H1 (cell line): ENCODE measurements at regions not wholly inside any gene's neighbourhood (a gene's known extent, or its start where the extent isn't known, plus 50 kb on each side); places are given as distances from the start of the nearest gene placed in this dataset.

Experiments
- CTCF ChIA-PET: fragments of 300-600 bp; sonication (Branson Sonifier 250); formaldehyde crosslinking; loops from one replicate; lab custom pipeline; 2021; ENCODE audit not compliant: partially characterized antibody; lab: Charles Lee
- POLR2A ChIA-PET: fragments of 300-600 bp; sonication (Branson Sonifier 250); formaldehyde crosslinking; loops from one replicate; lab custom pipeline; 2021; ENCODE audit warnings: inconsistent platforms; ENCODE audit not compliant: partially characterized antibody; lab: Charles Lee
- DNase-seq, 2 experiments: peaks; one replicate each; pipeline versions ENCODE4 v3.0.0 to v3.0.0-alpha.2; 2010 to 2022; ENCODE audit warnings: low spot score in 2 of 2, low read depth in 1 of 2, mixed read lengths in 1 of 2
- FAIRE-seq: peaks from 2 replicates; lab custom pipeline; 2011; peaks lifted over from hg19 to GRCh38; lab: Jason Lieb, UNC
- H2AFZ ChIP-seq: 2 replicates; pipeline ENCODE4 v1.8.1; 2012; ENCODE audit warnings: low read length, inconsistent platforms
- H2AK5ac ChIP-seq: 2 replicates; pipeline ENCODE4 v1.6.1; 2013; ENCODE audit warnings: low read depth, low read length
- H2BK120ac ChIP-seq: replicated peaks from 2 replicates; pipeline ENCODE3; 2013; ENCODE audit warnings: low read depth, low read length, inconsistent platforms
- H2BK12ac ChIP-seq: 2 replicates; pipeline ENCODE4 v1.6.1; 2013; ENCODE audit warnings: low read depth, low read length
- H2BK15ac ChIP-seq: 2 replicates; pipeline ENCODE4 v1.6.1; 2013; ENCODE audit warnings: low read length
- H2BK20ac ChIP-seq: 2 replicates; pipeline ENCODE4 v1.6.1; 2013; ENCODE audit warnings: low read length
- H2BK5ac ChIP-seq: 2 replicates; pipeline ENCODE4 v1.6.1; 2013; ENCODE audit warnings: low read depth, low read length
- H3K14ac ChIP-seq: 2 replicates; pipeline ENCODE4 v1.6.1; 2013; ENCODE audit warnings: inconsistent platforms; ENCODE audit not compliant: insufficient read length
- H3K18ac ChIP-seq: 2 replicates; pipeline ENCODE4 v1.6.1; 2013; ENCODE audit warnings: low read length; ENCODE audit errors: extremely low read depth
- H3K23ac ChIP-seq: 2 replicates; pipeline ENCODE4 v1.6.1; 2013; ENCODE audit warnings: inconsistent platforms; ENCODE audit not compliant: insufficient read length
- H3K23me2 ChIP-seq: 2 replicates; pipeline ENCODE4 v1.6.1; 2013; ENCODE audit warnings: low read depth, low read length
- H3K27ac ChIP-seq: 2 replicates; pipeline ENCODE4 v1.6.1; 2011; ENCODE audit warnings: low read depth, low read length, inconsistent platforms
- H3K27me3 ChIP-seq, 4 experiments: replicated peaks in 1 of 4; 1 replicate in 1 of 4; 2 replicates in 3 of 4; pipeline versions ENCODE4 v1.6.1 to v1.8.1; 2011 to 2013; ENCODE audit warnings: low read length in 3 of 4, mild to moderate bottlenecking in 3 of 4, inconsistent platforms in 2 of 4, mixed read lengths in 2 of 4, moderate library complexity in 1 of 4; ENCODE audit not compliant: control insufficient read depth in 3 of 4, insufficient read depth in 3 of 4; ENCODE audit errors: extremely low read depth in 1 of 4
- H3K36me3 ChIP-seq, 4 experiments: 2 replicates each; pipeline versions ENCODE4 v1.6.1 to v1.8.1; 2011 to 2013; ENCODE audit warnings: mild to moderate bottlenecking in 4 of 4, low read length in 3 of 4, moderate library complexity in 2 of 4, control low read depth in 1 of 4, inconsistent platforms in 1 of 4; ENCODE audit not compliant: insufficient read depth in 4 of 4, control insufficient read depth in 2 of 4
- H3K4ac ChIP-seq: replicated peaks from 2 replicates; pipeline ENCODE3; 2013; ENCODE audit warnings: low read length, low read depth, mixed read lengths, inconsistent platforms; ENCODE audit not compliant: insufficient read length
- H3K4me1 ChIP-seq, 4 experiments: replicated peaks in 1 of 4; 1 replicate in 1 of 4; 2 replicates in 3 of 4; pipeline versions ENCODE4 v1.6.1 to v1.8.1; 2011 to 2013; ENCODE audit warnings: low read length in 3 of 4, inconsistent platforms in 2 of 4, mixed read lengths in 1 of 4; ENCODE audit not compliant: insufficient read depth in 4 of 4, control insufficient read depth in 3 of 4
- H3K4me2 ChIP-seq, 2 experiments: 2 replicates each; pipeline versions ENCODE4 v1.6.1 to v1.8.1; 2011 to 2013; ENCODE audit warnings: low read depth in 2 of 2, low read length in 2 of 2, control low read depth in 1 of 2, inconsistent platforms in 1 of 2, mild to moderate bottlenecking in 1 of 2; ENCODE audit not compliant: insufficient read depth in 1 of 2
- H3K4me3 ChIP-seq, 4 experiments: fragments of 200-600, 300-600 bp in 1 of 4; sonication (generic), shearing (Covaris generic), sonication (Bioruptor Twin) in 1 of 4; 2 replicates each; pipeline versions ENCODE4 v1.5.1 to v1.8.1; 2011 to 2016; ENCODE audit warnings: low read length in 4 of 4, low read depth in 3 of 4, control low read depth in 2 of 4, inconsistent platforms in 2 of 4, mild to moderate bottlenecking in 2 of 4, mixed read lengths in 1 of 4, moderate library complexity in 1 of 4; ENCODE audit not compliant: insufficient read depth in 2 of 4; ENCODE audit errors: extremely low read depth in 1 of 4
- H3K56ac ChIP-seq: replicated peaks from 2 replicates; pipeline ENCODE3; 2013; ENCODE audit warnings: low read depth, mild to moderate bottlenecking, mixed read lengths, low read length, inconsistent platforms; ENCODE audit not compliant: insufficient read length
- H3K79me1 ChIP-seq: 2 replicates; pipeline ENCODE4 v1.6.1; 2013; ENCODE audit warnings: low read depth, low read length, control low read depth
- H3K79me2 ChIP-seq, 2 experiments: 2 replicates each; pipeline versions ENCODE4 v1.6.1 to v1.8.1; 2012 to 2013; ENCODE audit warnings: low read length in 2 of 2, mild to moderate bottlenecking in 2 of 2, inconsistent platforms in 1 of 2; ENCODE audit not compliant: insufficient read depth in 2 of 2, control insufficient read depth in 1 of 2
- H3K9ac ChIP-seq, 4 experiments: replicated peaks in 1 of 4; 1 replicate in 1 of 4; 2 replicates in 3 of 4; pipeline versions ENCODE4 v1.6.1 to v1.8.1; 2011 to 2013; ENCODE audit warnings: low read depth in 3 of 4, low read length in 3 of 4, control low read depth in 2 of 4, mild to moderate bottlenecking in 2 of 4, moderate library complexity in 2 of 4, inconsistent platforms in 1 of 4; ENCODE audit errors: extremely low read depth in 1 of 4
- H3K9me3 ChIP-seq, 2 experiments: 2 replicates each; pipeline versions ENCODE4 v1.6.1 to v1.8.1; 2012 to 2013; ENCODE audit warnings: mild to moderate bottlenecking in 2 of 2, moderate library complexity in 2 of 2, control low read depth in 1 of 2, inconsistent platforms in 1 of 2, low read depth in 1 of 2, low read length in 1 of 2, mixed read lengths in 1 of 2; ENCODE audit not compliant: insufficient read depth in 2 of 2
- H4K20me1 ChIP-seq, 2 experiments: replicated peaks in 1 of 2; 2 replicates each; pipeline versions ENCODE3 to v1.8.1; 2011 to 2013; ENCODE audit warnings: inconsistent platforms in 2 of 2, low read length in 2 of 2, mild to moderate bottlenecking in 1 of 2; ENCODE audit not compliant: insufficient read depth in 2 of 2, control insufficient read depth in 1 of 2
- H4K5ac ChIP-seq: 2 replicates; pipeline ENCODE4 v1.6.1; 2013; ENCODE audit warnings: low read length, low read depth, mixed read lengths, inconsistent platforms; ENCODE audit not compliant: insufficient read length
- H4K8ac ChIP-seq: 2 replicates; pipeline ENCODE4 v1.8.0; 2013; ENCODE audit warnings: mild to moderate bottlenecking, moderate library complexity, low read length, inconsistent platforms; ENCODE audit not compliant: insufficient read depth; ENCODE audit errors: extremely low read depth
- H4K91ac ChIP-seq: replicated peaks from 2 replicates; pipeline ENCODE3; 2013; ENCODE audit warnings: low read length, mixed read lengths, inconsistent platforms; ENCODE audit not compliant: insufficient read length
- KDM1A ChIP-seq: fragments of 200-600, 300-600 bp; sonication (generic); IDR thresholded peaks from 2 replicates; pipeline ENCODE4 v1.7.1; 2016; ENCODE audit warnings: mild to moderate bottlenecking, low read length, borderline replicate concordance
- SP1 ChIP-seq: IDR thresholded peaks from 2 replicates; pipeline ENCODE4 v1.6.1; 2011; ENCODE audit warnings: low read depth, low read length
- WGBS, 2 experiments: shearing (Covaris generic) in 1 of 2; methylation state at CpG; one replicate each; pipeline versions ENCODE4 v1.1.6 to v1.1.7; 2013 to 2015; ENCODE audit warnings: low lambda C conversion rate in 2 of 2, mixed read lengths in 2 of 2, inconsistent platforms in 1 of 2, low coverage in 1 of 2, missing lambda C conversion rate in 1 of 2; ENCODE audit not compliant: insufficient replicate concordance in 2 of 2, insufficient coverage in 1 of 2, insufficient read length in 1 of 2; ENCODE audit errors: extremely low coverage in 1 of 2, missing lambda C conversion rate in 1 of 2; 5-methylcytosine and 5-hydroxymethylcytosine counted together

- Histone ChIP-seq H2BK5ac (peak overlapping the region; percentile 93; the same call in 1 of the 2 replicates), H2BK12ac (no peak overlapping the region), H3K27me3 (no peaks in the 10 kb centered on the region), H3K36me3 (peaks cover 0 to 9% (median 0%) of the 10 kb centered on the region in 4 experiments; a peak in 4 of 8 replicates), H2AFZ (no peak overlapping the region), H4K5ac (no peak overlapping the region), H3K4me3 (peak overlapping the region in 1 of 4 experiments; percentile 22; a peak in 1 of 8 replicates), H3K18ac (no peak overlapping the region), H4K91ac (no peak overlapping the region), H2BK15ac (no peak overlapping the region), H4K8ac (no peak overlapping the region), H3K9me3 (peaks cover 6 to 18% of the 10 kb centered on the region in 2 experiments), H3K4me2 (no peak overlapping the region; a peak in 1 of 4 replicates), H3K79me2 (no peaks in the 10 kb centered on the region), H2AK5ac (no peak overlapping the region), H3K4ac (no peak overlapping the region), H2BK120ac (no peak overlapping the region), H3K9ac (no peak overlapping the region), H4K20me1 (no peaks in the 10 kb centered on the region), H3K23me2 (no peaks in the 10 kb centered on the region), H3K27ac (no peak overlapping the region), H3K23ac (no peak overlapping the region), H3K4me1 (peaks cover 0 to 14% (median 9%) of the 10 kb centered on the region in 4 experiments; a peak in 5 of 7 replicates), H3K79me1 (no peaks in the 10 kb centered on the region), H3K14ac (no peak overlapping the region), H2BK20ac (no peak overlapping the region), H3K56ac (no peak overlapping the region)
- ChIA-PET POLR2A (interaction anchor here (0.6 kb wide), 1 partner anchor 146 kb away, joined by 3 read pairs; no protein-coding TSS in a partner anchor), CTCF (no interaction called here)
- TF ChIP-seq SP1 (peak; percentile 63; the same call in 1 of the 2 replicates), KDM1A (no peak)
- FAIRE-seq (peak; percentile 55), DNase-seq (no peak)
- 19% methylated on average over 3 of the region's 3 CpGs; no CpG with 5 or more reads in 1 of the 2 experiments for WGBS, 2 experiments
Measured at GRCh38 chr9:75360252-75360651, 271.9 kb downstream of the OSTF1 start.
